GM18868 (cell line): ENCODE measurements at regions not wholly inside any gene's neighbourhood (a gene's known extent, or its start where the extent isn't known, plus 50 kb on each side); places are given as distances from the start of the nearest gene placed in this dataset.

Source experiments
- ATAC-seq: cut with Tn5 transposase; IDR thresholded peaks from one replicate; pipeline ENCODE4 v1.9.1; 2021; ENCODE audit warnings: mild to moderate bottlenecking, moderate library complexity; ENCODE audit not compliant: unreplicated experiment

DNA sequence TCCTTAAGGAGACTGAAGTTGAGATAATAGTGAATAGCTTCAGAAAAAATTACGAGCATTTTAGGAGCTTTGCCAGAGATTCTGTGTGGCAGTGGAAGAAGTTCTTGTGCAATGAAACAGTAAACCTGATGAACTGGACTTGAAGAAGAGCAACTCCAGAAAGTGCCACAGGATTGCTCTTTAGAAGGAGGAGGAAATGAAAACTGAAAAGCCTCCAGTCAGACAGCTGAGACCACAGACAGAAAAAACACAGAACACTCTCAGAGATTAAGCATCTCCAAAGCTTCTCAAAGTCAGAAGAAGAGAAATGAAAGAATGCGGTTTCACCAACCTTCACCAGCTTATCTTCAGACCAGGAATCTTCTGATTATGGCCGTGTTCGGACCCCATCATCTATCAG, 329.7 kb upstream of the CNTNAP5 start:
- ATAC-seq = no peak

DNA sequence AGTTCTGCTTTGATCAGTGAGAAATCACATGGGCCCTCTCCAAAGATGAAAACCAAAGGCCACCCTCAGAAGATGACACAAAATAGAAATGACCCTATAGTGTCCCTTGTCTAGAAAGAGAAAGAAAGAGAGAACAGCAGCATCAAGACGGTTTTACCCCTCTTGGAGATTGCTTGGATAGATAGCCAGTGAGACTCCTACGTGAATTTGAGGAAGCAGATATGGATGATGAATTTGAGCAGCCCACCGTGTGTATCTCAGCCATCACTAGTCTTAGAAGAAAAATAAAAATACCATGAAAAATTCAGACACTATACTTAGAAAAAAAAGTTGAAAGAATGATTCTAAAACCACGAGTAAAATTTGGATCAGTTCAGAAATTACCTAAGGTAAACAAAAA, 329.1 kb upstream of the CNTNAP5 start:
- no peak for ATAC-seq

DNA sequence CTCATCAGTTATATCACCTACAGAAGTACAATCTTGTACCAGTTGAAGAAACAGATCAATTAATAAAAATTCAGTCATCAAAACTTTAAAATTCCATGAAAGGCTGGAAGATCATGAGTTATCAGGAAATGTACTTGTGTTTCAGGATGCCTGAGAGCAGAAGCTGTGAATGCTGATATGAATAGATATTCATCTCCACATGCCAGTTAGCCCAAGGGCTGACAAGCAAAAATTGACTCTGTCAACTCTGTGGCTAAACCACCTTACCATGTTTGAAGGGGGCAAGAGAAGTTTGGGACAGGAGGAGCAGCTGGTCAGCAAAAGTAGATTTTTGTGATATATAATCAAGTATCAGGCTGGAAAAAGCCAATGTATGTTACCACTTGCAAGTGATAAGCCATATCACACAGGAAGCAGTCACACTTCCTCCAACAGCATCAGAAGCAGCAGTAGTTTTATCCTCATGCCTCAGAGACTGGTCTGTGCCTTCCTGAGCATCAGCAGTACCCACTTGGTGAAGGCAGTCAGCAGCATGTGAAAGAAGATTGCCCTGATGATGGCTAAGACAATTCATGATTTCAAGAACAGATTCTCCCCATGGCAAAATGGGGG, 328.2 kb upstream of the CNTNAP5 start:
- no peak for ATAC-seq

DNA sequence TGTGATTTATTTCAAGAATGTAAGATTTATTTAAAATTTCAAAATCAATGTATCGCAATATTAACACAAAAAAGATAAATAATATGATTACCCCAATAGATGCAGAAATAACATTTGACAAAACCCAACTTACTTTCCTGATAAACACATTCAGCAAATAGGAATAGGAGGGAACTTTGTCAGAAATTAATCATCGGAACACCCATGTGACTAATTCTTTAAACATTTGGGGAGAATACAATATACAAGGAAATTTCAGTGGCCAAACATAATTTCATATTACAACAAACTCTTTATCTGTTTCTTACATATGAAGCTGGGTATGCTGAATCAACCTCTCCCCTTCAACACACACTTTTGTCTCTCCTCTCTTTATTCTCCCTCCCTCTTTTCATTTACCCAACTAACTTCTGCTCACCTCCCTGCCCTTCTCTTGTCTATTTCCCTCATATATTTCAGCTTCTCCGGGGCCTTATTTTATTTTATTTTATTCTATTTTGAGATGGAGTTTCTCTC, 309.6 kb upstream of the CNTNAP5 start:
- ATAC-seq = no peak

DNA sequence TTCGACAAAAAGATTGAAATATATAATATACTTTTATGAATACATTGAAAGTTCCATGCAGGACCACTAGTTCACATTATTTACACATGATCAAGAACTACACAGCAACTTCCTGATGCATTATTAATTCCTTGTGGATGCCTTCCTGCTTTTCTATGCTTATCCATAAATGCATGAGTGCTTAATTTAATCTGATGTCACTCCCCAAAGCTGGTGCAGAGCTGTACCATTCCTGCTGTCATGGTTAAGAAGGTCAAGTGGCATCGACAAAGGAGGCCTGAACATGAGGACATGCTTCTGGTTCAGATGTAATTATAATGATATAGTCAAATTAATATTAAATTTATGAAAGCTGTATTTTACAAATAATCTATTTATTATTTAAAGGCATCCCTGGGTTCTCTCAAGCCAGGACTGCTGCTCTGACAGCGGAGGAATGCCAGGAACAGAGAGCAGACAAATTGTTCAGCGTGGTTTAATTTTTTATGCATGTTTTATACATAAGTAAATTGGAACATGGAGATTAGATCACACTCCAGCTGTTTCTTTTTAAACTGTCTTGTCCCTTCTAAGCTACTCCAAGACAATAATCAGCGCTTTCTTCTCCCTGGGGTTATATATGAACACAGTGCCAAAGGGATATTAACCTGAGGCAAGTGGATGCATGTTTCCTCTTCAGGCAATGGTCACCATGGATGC, 307.3 kb upstream of the CNTNAP5 start:
- no peak for ATAC-seq

DNA sequence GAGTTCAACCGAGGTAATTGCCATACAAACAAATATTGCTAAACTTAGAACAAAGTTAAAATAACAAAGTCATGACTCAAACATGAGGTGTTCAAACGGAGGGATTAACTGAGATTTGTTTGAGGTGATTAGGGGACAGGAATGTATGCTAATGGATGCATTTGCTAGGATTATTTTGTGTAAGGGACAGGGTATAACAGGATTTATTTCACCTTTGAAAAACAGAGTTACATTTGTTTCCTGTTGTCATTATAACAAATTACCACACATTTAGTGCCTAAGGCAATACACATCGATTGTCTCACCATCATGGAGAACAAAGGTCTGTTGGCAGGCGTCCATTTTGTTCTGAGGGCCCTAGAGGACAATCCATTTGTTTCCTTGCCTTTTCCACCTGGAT, 304.3 kb upstream of the CNTNAP5 start:
- no peak for ATAC-seq

DNA sequence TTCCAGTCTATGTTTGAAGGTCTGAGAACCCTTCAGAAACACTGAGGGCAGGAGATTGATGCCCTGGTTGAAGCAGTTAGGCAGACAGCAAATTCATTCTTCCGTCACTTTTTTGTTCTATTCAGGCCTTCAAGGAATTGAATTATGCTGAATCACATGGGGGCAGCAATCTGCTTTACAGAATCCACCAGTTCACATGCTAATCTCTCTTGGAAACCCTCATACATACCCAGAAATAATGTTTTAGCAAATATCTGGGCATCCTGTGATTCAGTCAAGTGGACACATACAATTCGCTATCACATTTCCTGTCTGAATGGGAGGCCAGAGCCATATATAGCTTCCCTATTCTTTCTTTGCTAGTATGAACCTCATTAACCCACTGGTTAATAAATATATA, 301.4 kb upstream of the CNTNAP5 start:
- ATAC-seq = no peak

DNA sequence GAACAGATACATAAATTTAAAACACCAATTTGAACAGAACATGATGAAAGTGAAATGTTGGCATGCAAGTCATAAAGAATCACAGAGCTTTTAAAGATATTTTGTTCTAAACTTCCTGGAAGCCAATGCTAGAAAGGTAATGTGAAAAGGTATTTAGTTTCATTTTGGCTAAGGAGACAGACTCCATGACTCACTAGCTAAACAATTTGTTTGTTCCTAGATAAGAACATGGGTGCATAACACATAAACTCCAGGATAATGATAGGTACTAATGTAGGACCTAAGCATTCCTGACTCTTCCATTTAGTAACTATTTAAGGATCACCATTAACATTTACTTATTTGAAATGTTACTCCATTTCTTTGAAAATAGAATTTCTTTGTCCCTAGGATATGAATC, 292.5 kb upstream of the CNTNAP5 start:
- ATAC-seq = no peak

DNA sequence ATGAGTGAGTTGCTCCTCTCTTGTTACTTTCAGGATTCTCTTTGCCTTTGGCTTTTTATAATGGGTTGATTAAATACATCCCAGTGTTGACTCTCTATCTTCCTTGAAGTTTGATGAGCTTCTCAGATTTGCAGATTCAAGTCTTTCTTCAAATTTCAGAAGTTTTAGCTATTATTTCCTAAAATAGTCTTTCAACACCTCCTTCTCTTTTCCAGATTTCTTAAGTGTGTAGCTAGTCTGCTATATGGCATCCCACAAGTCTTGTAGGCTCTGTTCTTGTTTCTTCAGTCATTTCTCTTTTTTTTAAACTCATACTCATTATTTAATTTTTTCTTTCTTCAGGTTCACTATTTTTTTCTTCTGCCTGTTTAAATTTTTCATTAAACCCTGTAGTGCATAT, 287.7 kb upstream of the CNTNAP5 start:
- no peak for ATAC-seq

DNA sequence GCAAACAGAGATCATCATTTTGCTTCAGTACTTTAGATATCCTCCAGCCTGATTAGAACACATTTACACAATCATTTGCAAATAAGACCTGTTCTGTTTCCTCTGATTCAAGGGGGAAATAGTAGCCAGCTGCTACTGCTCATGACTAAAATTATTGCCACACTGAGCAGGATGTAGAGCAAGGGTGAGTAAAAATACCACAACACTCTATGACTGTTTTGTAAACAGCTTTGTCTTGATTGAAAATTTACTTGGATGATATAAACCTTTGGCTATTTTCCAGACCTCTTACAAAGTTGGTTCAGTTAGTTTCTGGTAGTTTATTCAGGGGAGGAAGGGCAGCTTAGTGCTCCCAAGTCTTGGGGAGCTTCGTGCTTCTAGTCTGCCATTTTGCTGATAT, 286.4 kb upstream of the CNTNAP5 start:
- ATAC-seq = no peak

DNA sequence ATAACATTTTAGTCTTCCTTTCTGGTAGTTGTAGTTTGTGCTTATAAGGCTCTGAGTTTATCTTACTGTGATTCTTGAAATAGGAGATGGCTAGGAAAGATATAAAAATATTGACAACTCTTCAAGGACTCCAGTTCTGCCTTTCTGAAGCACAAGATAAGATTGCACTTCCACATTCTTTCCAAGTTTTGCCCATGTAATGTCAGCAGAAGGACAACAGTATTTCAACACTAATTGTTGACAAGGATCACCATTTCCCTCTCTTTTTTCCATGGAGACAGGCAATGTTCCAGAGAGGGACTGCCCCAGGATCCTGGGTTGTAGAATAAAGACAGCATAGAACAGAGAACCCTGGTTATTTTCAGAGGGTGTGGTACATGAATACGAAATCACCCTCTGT, 279.1 kb upstream of the CNTNAP5 start:
- ATAC-seq = no peak

DNA sequence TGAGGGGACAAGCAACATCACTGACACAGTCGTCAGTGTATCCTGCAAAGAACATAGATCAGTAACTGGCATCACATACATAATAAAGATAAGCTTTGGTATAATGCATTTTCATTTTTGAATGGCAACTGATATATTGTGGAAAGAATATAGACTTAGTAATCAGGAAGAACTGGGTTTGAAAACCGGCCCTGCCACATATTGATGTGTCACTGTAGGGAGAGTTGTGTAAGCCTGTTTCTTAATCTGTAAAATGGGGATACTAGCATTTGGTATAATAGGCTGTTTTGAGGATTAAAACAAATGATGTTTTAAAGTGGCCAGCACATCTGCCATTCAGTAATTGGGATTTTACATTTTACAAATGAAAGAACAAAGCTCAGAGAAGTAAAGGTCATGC, 277.8 kb upstream of the CNTNAP5 start:
- ATAC-seq = no peak

DNA sequence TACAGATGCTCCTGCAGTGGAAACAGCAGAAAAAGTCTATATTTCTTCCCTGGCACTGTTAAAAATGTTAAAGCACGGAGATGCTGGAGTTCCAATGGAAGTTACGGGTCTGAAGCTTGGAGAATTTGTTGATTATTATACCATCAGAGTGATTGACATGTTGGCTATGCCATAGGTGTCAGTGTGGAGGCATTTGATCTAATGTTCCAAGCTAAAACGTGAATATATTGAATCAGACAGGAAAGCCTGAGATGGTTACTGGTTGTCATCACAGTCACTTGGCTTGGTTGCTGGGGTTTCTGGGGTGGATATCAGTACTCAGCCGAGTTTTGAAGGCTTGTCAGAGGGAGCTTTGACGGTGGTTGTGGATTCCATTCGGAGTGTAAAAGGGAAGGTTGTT, 262.9 kb upstream of the CNTNAP5 start:
- ATAC-seq = no peak

DNA sequence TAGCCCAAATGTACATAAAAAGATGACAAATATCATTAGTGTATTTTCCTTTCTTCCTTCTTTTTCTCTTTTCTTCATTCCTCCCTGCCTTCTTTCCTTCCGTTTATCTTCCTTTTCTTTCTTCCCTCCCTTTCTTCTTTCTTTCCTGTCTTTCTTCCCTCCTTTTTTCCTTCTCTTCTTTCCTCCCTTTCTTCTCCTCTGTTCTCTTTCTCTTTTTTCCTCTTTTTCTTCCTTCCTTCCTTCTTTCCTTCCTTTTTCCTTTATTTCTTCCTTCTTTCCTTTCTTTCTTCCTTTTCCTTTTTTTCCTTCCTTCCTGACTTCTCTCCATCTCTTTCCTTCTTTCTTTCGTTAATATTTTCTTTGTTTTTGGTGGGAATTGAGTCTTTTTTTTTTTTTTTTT, 256.9 kb upstream of the CNTNAP5 start:
- no peak for ATAC-seq

DNA sequence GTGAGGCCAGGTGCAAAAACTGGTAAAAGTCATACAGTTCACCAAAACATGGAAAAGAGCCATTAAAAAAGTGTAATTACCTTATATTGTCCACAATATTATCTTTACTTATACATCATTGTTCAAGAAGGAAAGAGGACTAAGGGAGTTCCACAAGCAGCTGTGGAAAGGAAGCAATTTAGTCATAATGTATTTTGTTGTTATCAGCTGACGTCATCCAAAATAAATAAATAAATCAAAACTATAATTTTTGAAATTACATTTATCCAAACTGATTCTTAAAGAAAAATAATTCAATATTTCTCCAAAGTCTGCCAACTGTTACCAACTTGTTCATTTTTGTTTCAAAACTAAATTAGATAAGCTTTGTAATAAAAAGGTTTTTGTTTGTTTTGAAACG, 256.1 kb upstream of the CNTNAP5 start:
- ATAC-seq = no peak

DNA sequence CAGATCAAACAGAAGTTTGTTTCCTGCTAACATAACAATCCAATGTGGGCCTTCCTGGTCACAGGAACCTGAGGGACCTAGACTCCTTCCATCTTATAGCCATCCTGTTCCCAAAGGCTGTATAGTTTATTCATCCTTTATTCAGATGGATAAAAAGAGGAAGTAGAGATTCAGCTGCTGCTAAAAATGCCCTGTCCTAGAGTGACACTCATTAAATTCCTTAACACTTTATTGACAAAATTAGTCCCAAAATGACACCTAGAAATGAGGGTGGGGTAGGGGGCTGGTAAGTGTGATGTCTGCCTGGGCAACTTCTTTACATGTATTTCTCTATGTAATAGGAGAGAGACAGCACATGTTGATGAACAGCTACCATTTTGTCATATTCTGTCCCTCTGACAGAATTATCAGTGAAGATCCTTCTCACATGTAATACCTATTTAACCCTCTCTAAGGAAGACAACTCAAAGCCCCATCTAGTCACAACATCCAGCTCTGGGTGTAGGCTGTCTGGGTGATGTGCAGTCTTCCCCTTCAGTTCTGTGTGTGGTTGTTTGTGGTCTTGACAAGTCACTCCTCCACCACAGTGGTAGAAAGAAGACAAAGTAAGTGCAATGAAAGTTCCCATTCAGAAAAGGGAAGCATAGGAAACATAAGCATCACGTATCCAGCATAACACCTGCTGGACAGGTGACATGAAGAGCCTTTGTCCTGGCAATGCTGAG, 253.9 kb upstream of the CNTNAP5 start:
- no peak for ATAC-seq

DNA sequence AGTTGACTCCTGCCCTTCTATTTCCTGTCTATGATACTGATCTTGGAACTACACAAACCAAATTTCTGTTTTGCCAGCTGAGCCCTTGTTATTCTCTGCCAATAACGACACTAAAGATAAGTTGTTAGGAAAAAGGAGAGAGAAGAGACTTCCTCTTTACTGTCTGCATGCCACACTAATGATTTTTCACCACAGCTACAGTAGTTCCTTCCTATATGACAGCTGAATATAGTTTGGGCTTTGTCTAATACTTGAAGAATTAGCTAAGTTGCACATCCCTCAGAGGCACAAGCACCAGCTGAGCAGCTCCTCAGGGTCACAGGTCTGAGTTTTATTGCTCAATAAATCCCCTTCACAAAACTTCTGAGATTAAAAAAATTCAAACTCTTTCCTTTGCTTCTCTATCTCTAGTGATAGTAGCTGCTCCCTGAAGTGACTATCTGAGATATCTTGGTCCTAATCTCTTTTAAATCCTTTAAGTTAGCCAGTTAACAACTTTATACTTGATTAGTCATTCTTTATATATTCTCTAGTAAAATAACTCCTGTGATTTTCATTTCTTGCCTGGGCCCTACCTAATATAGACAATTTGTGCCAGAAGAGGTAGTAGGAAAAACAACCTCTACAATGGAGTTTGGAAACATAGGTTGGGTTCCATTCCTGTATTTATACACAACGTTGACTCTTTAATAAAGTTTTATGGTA, 253.0 kb upstream of the CNTNAP5 start:
- ATAC-seq = no peak

DNA sequence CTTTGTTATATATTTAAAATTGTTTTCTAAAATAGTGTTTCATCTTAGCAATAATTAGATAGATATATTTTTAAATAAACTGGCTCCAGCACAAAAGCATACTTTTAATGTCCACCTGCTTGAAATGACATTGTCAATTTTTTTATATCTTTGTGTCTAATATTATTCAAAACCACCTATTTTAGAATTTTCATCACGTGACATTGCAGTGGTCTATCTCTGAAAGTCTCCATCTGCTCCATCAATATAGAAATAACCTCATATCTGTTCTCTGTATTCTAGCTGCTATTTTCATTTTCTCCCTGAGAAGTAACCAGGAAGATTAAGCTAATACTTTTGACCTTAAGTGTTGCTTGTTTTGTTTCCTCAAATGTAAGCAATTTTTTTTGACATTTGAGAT, 248.0 kb upstream of the CNTNAP5 start:
- no peak for ATAC-seq

DNA sequence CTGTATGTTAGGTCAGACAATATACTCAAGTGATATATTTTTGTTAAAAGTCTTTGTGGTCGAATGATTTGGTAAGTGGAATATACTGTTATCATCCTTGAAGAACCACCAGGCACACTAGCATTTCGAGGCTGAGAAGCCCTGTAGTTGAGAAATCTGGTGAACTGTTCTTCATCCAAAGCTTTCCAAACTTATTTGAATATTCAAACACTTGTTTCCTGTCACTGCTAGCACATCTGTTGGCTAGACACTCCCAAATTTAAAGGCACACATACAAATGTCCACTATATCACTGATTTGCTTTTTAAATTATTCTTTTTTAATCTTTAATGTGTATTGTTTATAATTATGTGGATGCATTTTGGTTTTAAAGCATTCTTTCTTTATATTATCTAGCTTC, 241.9 kb upstream of the CNTNAP5 start:
- ATAC-seq = no peak

DNA sequence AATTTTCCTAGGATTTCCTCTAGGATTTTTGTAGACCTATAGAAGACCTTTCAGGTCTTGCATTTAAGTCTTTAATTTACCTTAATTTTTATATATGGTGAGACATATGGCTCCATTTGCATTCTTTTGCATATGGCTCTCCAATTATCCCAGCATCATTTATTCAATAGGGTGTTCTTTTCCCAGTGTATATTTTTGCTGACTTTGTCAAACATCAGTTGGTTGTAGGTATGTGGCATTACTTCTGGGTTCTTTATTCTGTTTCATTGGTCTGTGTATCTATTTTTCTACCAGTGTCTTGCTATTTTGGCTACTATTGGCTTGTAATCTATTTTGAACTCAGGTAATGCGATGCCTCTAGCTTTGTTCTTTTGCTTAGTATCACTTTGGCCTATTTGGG, 239.8 kb upstream of the CNTNAP5 start:
- no peak for ATAC-seq

DNA sequence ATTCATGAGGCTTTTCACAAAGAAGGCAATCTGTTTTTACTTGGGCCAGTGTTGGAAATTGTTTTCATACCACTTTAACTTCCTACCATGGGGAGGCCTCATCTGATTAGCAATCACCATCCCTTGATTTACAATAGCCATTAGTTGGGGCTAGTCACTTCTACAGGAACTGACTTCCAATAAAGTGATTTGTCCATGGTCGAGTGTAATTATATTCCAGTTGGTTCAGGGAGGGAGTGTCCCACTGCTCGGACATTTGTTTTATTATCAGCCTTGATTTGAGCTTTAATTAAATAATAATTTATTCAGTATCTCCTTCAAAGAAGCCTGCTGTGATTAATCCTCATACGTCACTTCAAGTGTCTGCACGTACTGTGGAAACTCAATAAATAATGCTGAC, 233.9 kb upstream of the CNTNAP5 start:
- no peak for ATAC-seq

DNA sequence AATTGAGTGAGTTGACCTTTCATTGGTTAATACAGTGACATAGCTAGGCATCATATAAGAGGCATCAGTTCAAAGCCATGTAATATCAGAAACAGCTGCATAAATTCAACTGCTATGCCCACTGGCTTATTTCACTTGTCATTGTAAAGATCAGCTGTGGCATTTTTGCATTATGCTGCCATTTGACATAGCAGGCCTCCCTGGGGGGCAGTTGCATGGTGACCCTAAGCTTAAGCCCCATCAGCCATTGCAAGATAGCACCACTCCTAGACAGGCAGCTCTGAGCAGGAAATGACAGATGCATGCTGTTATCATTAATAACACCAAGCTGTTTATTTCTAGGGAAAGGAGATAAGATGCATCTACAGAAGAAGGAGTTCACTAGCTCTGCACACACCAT, 233.4 kb upstream of the CNTNAP5 start:
- no peak for ATAC-seq
